Smooth muscle cell (in vitro differentiated cells): ENCODE measurements at regions not wholly inside any gene's neighbourhood (a gene's known extent, or its start where the extent isn't known, plus 50 kb on each side); places are given as distances from the start of the nearest gene placed in this dataset.
"Not testable (repeated sequence)": the region's sequence is repeated elsewhere in the genome, so short reads cannot be mapped to it uniquely, and the experiment has no call there.

Source experiments
- DNase-seq: peaks from one replicate; lab custom pipeline; 2025; ENCODE audit not compliant: unreplicated experiment; lab: John Stamatoyannopoulos, UW
- H2AFZ ChIP-seq: fragments of 200-600 bp; sonication (generic); 2 replicates; pipeline ENCODE4 v1.6.0; 2016; ENCODE audit warnings: antibody characterized with exemption, low read depth, mild to moderate bottlenecking
- H3F3A ChIP-seq: fragments of 200-600 bp; sonication (generic); 2 replicates; pipeline ENCODE4 v1.6.0; 2017; ENCODE audit warnings: antibody characterized with exemption, low read depth
- H3K27ac ChIP-seq: fragments of 200-600 bp; sonication (generic); 2 replicates; pipeline ENCODE4 v1.5.1; 2016; ENCODE audit warnings: low read depth, mild to moderate bottlenecking
- H3K27me3 ChIP-seq: fragments of 200-600 bp; sonication (generic); 2 replicates; pipeline ENCODE4 v1.6.1; 2016; ENCODE audit warnings: low read depth, mild to moderate bottlenecking
- H3K36me3 ChIP-seq: fragments of 200-600 bp; sonication (generic); 2 replicates; pipeline ENCODE4 v1.5.1; 2016; ENCODE audit warnings: low read depth
- H3K4me1 ChIP-seq: fragments of 200-600 bp; sonication (generic); 2 replicates; pipeline ENCODE4 v1.5.1; 2016; ENCODE audit warnings: low read depth
- H3K4me2 ChIP-seq: fragments of 200-600 bp; sonication (generic); 2 replicates; pipeline ENCODE4 v1.6.0; 2016; ENCODE audit warnings: mild to moderate bottlenecking
- H3K4me3 ChIP-seq: fragments of 200-600 bp; sonication (generic); 2 replicates; pipeline ENCODE4 v1.5.1; 2016; ENCODE audit warnings: mild to moderate bottlenecking
- H3K79me2 ChIP-seq: fragments of 200-600 bp; sonication (generic); 2 replicates; pipeline ENCODE4 v1.6.0; 2016; ENCODE audit warnings: low read depth, mild to moderate bottlenecking
- H3K9ac ChIP-seq: fragments of 200-600 bp; sonication (generic); 2 replicates; pipeline ENCODE4 v1.6.0; 2016; ENCODE audit warnings: low read depth
- H3K9me3 ChIP-seq: fragments of 200-600 bp; sonication (generic); replicated peaks from 2 replicates; pipeline ENCODE4 v1.5.1; 2016; ENCODE audit warnings: low read depth
- H4K20me1 ChIP-seq: fragments of 200-600 bp; sonication (generic); 2 replicates; pipeline ENCODE4 v1.6.0; 2016; ENCODE audit warnings: low read depth
- WGBS: methylation state at CpG from one replicate; pipeline ENCODE4 v1.1.7; 2016; ENCODE audit warnings: low lambda C conversion rate; 5-methylcytosine and 5-hydroxymethylcytosine counted together
- TF ChIP-seq, protein P1 (sequence below): fragments of 200-600 bp; sonication (generic); IDR thresholded peaks from 2 replicates; pipeline ENCODE4 v1.5.1; 2017; ENCODE audit warnings: borderline replicate concordance, mild to moderate bottlenecking, antibody characterized with exemption; ENCODE audit not compliant: insufficient read depth, poor library complexity, severe bottlenecking

DNA sequence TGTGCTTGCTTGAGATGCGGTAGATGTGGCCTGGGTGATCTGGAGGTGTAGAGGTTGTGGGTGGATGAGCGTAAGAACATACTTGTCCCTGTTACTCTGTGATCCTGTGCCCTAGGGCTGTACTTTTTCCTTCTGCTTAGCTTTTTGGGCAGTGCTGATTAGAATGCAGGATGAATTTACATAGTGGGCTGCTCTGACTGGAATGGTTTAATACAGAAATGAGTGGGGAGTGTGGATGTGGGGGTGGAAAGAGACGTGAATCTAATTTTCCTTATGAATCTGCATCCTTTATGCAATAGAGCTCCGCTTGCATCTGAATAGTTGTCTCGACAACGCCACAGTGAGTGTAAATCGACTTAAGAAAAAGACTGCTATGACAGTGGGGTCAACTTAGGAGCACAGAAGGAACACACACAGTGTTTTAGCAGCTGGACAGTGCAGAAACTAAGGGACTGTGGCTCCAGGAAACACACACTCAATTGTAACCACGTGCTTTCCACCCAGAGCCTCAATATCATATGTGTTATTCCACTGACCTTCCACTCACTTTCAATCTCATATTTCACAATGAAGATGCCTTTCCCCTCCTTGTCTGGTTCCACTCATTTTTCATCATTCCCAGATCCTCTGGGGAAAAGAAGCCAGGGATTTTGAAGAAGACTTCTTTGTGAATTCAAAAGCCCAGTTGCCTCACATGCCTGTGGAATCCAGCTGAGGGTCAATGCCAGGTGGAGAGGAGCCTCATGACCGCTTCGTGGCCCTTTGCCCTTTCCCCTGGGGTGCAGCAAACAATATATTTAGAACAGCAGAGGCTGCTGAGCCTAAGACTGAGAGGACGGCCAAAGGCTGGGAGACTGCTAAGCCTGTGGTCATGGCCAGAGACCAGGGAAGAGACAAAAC lies 91.4 kb downstream of the BMP15 start:
- H2AFZ ChIP-seq, H3K4me1 ChIP-seq: not testable (repeated sequence)

DNA sequence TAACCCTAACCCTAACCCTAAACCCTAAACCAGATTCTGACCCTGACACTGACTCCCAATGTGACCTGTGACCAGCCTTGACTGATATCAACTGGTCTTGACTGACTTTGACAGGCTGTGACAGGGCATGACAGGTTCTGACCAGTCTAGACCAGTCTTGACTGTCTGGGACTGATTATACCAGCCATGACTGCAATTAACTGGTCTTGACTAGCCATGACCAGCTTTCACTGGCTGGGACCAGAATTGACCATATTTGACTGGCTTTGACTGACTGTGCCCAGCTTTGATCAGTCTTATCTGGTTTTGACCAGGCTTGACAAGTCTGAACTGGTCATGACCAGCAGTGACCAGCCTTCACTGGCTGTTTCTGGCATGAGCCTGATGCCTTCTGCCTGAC lies 95.5 kb downstream of the BMP15 start:
- H4K20me1 ChIP-seq = no peaks in the 10 kb centered on the region
- H3K79me2 ChIP-seq = no peaks in the 10 kb centered on the region
- H3K27ac ChIP-seq = no peak overlapping the region
- H3K4me1 ChIP-seq = no peaks in the 10 kb centered on the region
- TF ChIP-seq, protein P1, sequence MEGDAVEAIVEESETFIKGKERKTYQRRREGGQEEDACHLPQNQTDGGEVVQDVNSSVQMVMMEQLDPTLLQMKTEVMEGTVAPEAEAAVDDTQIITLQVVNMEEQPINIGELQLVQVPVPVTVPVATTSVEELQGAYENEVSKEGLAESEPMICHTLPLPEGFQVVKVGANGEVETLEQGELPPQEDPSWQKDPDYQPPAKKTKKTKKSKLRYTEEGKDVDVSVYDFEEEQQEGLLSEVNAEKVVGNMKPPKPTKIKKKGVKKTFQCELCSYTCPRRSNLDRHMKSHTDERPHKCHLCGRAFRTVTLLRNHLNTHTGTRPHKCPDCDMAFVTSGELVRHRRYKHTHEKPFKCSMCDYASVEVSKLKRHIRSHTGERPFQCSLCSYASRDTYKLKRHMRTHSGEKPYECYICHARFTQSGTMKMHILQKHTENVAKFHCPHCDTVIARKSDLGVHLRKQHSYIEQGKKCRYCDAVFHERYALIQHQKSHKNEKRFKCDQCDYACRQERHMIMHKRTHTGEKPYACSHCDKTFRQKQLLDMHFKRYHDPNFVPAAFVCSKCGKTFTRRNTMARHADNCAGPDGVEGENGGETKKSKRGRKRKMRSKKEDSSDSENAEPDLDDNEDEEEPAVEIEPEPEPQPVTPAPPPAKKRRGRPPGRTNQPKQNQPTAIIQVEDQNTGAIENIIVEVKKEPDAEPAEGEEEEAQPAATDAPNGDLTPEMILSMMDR = no peak
- H3K9ac ChIP-seq = no peak overlapping the region
- no peaks in the 10 kb centered on the region for H3K36me3 ChIP-seq
- H3K4me2 ChIP-seq = no peak overlapping the region
- no peak overlapping the region for H3K4me3 ChIP-seq
- H3K9me3 ChIP-seq = no peaks in the 10 kb centered on the region
- no peaks in the 10 kb centered on the region for H3F3A ChIP-seq
- H2AFZ ChIP-seq = no peak overlapping the region
- H3K27me3 ChIP-seq = no peaks in the 10 kb centered on the region
- no peak for DNase-seq

More for the DNA sequence above, 91.4 kb downstream of the BMP15 start:
- H3K27ac ChIP-seq, H3K4me2 ChIP-seq, H3K9ac ChIP-seq, H3K4me3 ChIP-seq, H3F3A ChIP-seq, H3K36me3 ChIP-seq, DNase-seq, H3K27me3 ChIP-seq, H3K9me3 ChIP-seq, H3K79me2 ChIP-seq, H4K20me1 ChIP-seq: not testable (repeated sequence)
- WGBS = 75% methylated on average over 11 of the region's 11 CpGs

DNA sequence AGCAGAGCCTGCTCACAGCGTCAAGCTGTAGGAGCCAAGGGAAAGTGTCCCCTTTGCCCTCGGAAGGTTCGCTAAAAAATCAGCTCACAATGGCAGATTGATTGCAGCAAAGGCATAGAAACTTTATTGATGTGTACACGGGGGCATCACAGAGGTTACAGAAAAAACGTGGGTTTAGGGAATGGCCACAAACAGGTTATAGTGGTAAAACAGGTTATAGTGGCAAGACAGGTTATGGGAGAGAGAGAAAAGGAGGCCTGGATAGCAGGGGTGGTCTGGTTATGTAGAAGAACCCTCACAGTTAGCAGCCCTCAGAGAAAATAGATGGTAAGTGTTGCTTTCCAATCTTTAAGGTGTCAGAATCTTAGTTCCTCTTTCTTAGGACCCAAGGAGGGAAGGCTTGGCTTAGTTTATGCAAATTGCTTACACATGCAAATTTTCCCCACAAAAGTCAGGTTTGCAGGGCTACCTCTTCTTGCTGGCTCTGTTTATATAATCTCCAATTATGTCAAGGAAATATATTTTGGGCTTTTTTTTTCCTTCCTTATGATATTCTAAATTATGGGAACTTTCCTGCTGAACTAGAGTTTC lies 113.7 kb downstream of the BMP15 start:
- H3K9ac ChIP-seq = no peak overlapping the region
- no peak for DNase-seq
- H3K4me3 ChIP-seq = no peak overlapping the region
- no peaks in the 10 kb centered on the region for H4K20me1 ChIP-seq
- no peaks in the 10 kb centered on the region for H3K4me1 ChIP-seq
- no peak overlapping the region for H2AFZ ChIP-seq
- TF ChIP-seq, protein P1 = no peak
- H3K36me3 ChIP-seq = no peaks in the 10 kb centered on the region
- no peak overlapping the region for H3K4me2 ChIP-seq
- no peaks in the 10 kb centered on the region for H3K27me3 ChIP-seq
- 50% methylated on average over 5 of the region's 5 CpGs for WGBS
- no peaks in the 10 kb centered on the region for H3K9me3 ChIP-seq
- H3K79me2 ChIP-seq = no peaks in the 10 kb centered on the region
- H3F3A ChIP-seq = no peaks in the 10 kb centered on the region
- H3K27ac ChIP-seq = no peak overlapping the region

DNA sequence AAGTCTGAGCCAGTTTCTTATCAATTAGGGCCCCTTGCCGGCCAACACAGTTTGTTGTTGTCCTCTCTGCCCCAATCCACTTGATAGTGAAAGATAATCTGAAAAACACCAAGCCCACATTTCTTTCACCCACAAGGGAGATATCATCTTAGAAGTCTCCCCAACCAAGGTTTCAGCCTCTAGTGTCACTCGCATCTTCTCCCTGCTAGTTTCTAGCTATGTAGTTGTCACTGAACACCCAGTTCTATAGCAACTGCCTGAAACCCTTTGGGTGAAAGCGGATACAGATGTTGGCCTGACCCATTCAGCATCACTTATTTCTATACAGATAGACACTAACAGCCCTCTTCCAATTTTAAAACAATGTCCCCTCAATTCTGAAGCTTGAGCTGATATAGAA lies 116.3 kb downstream of the BMP15 start:
- Histone ChIP-seq H4K20me1 (no peaks in the 10 kb centered on the region), H3K9ac (no peak overlapping the region), H3K9me3 (no peaks in the 10 kb centered on the region), H3K27ac (no peak overlapping the region), H3K79me2 (no peaks in the 10 kb centered on the region), H3K36me3 (no peaks in the 10 kb centered on the region), H3K4me3 (no peak overlapping the region), H2AFZ (no peak overlapping the region), H3K27me3 (no peaks in the 10 kb centered on the region), H3K4me2 (no peak overlapping the region), H3F3A (no peaks in the 10 kb centered on the region), H3K4me1 (no peaks in the 10 kb centered on the region)
- 85% methylated on average over 3 of the region's 3 CpGs for WGBS
- no peak for DNase-seq
- TF ChIP-seq, protein P1 = no peak
